ENCODE measurements at regions not wholly inside any gene's neighbourhood (a gene's known extent, or its start where the extent isn't known, plus 50 kb on each side); places are given as distances from the start of the nearest gene placed in this dataset. TPM values are rescaled to one million over a fixed set of nuclear protein-coding genes. Genes with fewer than 3 reads are reported as not detected.
"Not testable (repeated sequence)": the region's sequence is repeated elsewhere in the genome, so short reads cannot be mapped to it uniquely, and the experiment has no call there.

DNA sequence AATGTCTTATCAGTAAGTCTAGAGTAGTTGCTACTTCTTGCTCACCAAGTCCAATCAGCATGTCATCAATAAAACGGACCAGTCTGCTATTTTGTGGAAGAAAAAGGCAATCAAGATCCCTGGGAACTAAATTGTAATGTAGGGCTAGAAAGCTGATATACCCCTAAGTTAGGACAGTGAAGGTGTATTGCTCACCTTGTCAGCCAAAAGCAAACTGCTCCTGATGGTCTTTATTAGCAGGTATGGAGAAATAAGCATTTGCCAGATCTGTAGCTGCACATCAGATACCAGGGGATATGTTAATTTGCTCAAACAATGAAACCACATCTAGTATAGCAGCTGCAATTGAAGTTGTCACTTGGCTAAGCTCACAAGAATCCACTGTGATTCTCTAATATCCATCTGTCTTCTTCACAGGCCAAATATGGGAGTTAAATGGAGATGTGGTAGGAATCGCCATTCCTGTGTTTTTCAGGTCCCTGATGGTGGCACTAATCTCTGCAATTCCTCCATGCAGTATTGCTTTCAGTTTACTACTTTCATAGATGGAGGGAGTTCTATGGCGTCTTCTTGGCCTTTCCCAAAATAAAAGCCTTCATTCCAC, 75.0 kb downstream of the TMEM237 start:
- DNase-seq: peak; percentile 1

DNA sequence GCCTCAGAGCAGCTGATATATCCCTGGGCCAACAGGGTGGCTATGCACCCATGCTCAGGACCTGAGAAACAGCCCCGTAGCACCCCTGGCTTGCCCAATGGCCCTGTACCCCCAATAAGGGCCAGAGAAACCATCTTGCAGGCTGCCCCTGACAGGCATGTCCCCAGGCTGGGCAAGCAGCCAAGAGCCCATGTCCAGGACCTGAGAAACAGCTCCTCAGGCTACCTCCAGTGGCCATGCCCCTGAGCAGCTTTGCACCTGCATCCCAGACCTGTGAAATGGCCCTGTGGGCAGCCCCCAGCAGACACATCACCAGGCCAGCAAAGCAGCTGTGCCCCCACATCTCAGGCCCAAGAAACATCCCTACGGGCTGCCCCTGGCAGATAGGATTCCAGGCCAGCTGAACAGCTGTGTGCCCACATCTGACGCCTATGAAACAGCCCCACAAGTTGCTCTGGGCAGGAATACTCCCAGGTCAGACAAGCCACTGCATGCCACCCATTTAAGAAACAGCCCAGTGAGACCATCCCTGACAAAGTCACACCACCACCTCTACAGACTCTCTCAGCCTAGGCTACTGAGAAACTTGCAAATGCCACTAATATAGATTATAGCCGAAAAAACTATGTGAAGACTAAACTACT, 84.1 kb downstream of the TMEM237 start:
- DNase-seq: peak; percentile 21

DNA sequence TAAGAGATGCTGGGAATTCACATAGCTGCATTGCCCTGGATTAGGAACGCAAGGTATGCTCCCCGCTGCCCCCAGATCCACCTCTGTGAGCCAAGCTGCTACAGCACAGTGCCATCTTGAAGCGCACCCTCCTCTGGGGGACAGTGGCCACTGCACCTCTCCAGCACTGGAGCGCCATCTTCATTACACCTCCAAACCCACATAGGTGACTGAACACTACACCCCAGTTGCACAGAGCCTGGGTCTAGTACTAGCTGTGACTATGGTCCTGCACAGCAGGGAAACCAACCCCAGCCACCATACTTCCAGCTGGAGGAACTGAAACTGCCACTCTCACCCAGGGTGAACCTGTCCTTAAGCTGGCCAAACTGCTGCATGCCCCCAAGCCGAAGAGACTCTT, 84.6 kb downstream of the TMEM237 start:
- no peak for DNase-seq

DNA sequence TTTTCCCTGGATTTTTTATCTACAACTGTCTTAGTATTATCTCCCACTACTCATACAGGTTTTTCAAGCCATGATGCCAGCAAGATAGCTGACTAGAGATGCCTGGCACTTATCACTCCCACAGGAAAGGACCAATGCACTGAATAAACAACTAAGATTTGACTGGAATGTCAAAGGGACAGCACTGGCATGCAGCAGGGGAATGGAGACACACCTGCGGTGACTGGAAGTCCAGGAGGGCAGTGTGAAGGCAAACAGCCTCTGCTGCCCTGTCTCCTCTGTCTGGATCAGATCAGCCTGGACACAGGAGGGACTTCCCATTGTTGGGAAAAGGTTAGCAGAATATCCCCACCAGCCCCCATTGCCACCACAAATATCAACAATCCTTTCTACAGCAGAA, 85.1 kb downstream of the TMEM237 start:
- no peak for DNase-seq

DNA sequence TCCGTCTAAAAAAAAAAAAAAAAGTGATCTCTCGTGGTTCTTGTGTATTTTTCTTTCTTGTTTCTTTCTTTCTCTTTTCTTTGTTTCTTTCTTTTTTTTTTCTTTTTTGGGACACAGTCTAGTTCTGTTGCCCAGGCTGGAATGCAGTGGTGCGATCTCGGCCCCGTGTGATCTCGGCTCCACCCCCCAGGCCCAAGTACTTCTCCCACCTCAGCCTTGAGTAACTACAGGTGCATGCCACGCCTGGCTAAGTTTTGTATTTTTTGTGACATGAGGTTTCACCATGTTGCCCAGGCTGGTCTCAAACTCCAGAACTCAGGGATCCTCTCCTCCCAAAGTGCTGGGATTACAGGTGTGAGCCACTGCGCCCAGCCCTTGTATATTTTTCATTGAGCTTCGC, 91.4 kb downstream of the TMEM237 start:
- no peak for DNase-seq

DNA sequence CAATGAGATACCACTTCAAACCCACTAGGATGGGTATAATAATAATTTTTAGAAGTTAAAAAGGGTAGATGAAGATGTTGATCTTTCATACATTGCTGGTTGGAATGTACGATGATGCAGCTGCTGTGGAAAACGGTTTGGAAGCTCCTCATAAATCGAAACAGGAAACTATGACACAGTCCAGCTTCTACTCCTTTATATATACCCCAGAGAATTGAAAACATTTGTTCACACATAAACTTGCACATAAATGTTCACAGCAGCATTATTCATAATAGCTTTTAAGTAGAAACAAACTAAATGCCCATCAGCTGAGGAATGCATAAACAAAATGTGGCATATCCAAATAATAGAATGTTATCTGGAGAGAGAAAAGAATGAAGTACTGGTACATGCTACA, 95.0 kb downstream of the STRADB start:
- DNase-seq: peak; percentile 14

DNA sequence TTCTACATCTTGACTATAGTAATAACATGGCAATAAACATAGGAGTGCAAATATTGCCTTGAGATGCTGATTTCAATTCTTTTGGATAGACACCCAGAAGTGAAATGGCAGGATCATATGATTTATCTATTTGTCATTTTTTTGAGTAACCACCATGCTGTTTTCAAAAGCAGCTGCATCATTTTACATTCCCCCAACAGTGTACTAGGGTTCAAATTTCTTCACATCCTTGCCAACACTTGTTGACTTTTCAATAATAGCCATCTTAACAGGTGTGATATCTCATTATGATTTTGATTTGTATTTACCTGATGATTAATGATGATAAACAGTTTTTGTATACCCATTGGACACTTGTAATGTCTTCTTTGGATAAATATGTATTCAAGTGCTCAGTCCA, 90.8 kb downstream of the STRADB start:
- DNase-seq: no peak

DNA sequence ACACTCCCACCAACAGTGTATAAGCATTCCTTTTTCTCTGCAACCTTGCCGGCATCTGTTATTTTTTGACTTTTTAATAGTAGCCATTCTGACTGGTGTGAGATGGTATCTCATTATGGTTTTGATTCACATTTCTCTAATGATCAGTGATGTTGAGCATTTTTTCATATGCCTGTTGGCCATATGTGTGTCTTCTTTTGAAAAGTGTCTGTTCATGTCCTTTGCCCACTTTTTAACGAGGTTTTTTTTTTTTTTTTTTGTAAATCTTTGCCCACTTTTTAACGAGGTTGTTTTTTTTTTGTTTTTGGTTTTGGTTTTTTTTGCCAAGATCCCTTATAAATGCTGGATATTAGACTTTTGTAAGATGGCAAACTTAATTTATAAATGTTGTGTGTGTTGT, 87.7 kb downstream of the STRADB start:
- not testable (repeated sequence) for DNase-seq

DNA sequence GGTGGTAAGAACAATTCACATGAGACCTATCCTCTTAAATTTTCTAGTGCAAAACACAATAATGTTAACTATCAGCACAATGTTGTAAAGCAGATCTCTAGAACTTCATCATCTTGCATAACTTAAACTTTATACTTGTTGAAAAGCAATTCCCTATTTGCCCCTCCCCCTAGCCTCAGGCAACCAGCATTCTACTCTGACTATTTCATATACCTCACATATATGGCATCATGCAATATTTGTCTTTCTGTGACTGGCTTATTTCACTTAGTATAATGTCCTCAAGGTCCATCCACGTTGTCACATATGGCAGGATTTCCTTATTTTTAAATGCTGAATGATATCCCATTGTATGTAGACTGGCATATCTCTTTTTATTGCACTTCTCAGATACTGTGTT, 86.5 kb downstream of the STRADB start:
- DNase-seq: no peak

DNA sequence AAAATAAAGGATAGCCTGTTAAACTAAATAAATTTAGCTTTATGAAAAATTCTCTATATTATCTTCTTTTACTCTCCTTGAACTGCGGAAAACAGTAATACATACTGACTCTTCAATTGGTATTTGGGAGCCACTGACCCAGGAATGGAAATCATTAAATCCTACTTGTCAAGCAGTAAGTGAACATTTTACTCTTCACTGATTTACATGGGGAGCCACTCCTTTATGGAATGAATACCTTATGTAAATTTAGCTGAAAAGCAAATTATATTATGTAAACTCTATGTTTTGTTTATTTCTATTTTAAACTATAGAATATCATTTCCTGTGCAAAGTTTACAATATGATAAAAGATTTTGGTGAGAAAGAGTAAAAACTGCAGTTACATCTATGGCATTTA, 85.2 kb downstream of the STRADB start:
- DNase-seq: no peak

DNA sequence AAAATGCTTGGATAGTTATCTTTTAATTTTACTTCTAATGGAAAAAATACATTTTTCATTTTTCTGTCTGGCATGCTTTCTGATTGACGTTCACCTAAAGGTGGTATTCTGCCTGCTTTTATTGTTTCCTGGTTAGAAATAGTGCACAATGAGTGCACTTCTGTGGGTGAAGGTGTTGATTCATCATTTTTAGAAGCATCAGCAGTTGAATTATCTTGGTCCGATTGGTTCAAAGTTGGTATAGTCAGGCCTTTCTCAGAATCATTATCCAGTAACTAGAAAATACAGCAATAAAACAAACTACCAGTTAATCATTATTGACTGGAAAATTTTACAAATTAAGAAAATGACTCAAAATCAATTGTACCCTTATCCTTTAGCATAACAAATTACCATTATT, 84.5 kb downstream of the STRADB start:
- DNase-seq: no peak

DNA sequence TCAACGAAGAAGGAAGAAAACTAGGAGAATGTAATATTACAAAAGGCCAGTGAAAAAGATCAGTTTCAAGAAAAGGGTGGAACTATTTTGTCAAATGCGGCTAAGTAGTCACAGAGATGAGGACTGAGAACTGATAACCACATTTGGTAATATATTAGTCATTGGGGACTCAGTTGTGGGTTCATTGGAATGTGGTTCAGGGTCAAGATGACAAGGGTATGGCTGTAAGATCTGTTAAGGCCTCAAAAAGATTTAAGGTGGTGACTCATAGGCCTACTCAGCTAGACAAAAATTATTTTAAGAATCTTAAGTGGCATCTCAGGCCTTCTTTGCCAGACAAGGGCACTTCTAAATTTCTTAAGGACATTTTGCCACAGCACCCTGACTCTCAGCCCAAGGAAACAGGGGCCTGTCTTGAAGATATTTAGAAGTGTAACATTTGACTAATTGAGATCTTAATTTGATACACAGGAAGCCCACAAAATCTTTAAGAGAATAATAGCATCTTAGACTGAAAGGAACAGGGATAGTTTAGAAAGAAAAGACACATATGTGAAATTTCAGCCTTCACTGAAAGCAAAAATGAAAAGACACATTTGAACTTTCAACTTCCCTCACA, 81.3 kb downstream of the STRADB start:
- DNase-seq: no peak

Small RNA genes in the stretch of these regions (small RNA-seq; reads per million reads assigned to genes)
- gene MTND4LP16 (ENCODE audit: low replicate concordance): not detected

Measured in tongue (tissue), 2 donors.